GM21717 (cell line): ENCODE measurements at regions not wholly inside any gene's neighbourhood (a gene's known extent, or its start where the extent isn't known, plus 50 kb on each side); places are given as distances from the start of the nearest gene placed in this dataset.

Source experiments
- ATAC-seq: cut with Tn5 transposase; IDR thresholded peaks from one replicate; pipeline ENCODE4 v1.9.1; 2021; ENCODE audit warnings: mild to moderate bottlenecking, moderate library complexity; ENCODE audit not compliant: unreplicated experiment

GRCh38 chr17:77001487-77001886 lies 133.3 kb downstream of the MGAT5B start:
- no peak for ATAC-seq

GRCh38 chr17:77002103-77003045 lies 134.2 kb downstream of the MGAT5B start:
- no peak for ATAC-seq

- no peak for ATAC-seq
These were observed 135.5 kb downstream of the MGAT5B start for GRCh38 chr17:77003699-77004098.

- ATAC-seq, result no peak
These were observed 133.7 kb upstream of the SEC14L1 start for GRCh38 chr17:77006971-77007649.

GRCh38 chr17:77009877-77010276 lies 130.9 kb upstream of the SEC14L1 start:
- no peak for ATAC-seq

- no peak for ATAC-seq
These were observed 130.1 kb upstream of the SEC14L1 start for GRCh38 chr17:77010667-77011066.

GRCh38 chr17:77011173-77012011 lies 129.4 kb upstream of the SEC14L1 start:
- ATAC-seq, result no peak

GRCh38 chr17:77018504-77018903 lies 122.3 kb upstream of the SEC14L1 start:
- ATAC-seq, result no peak

- ATAC-seq, result no peak
These were observed 120.8 kb upstream of the SEC14L1 start for GRCh38 chr17:77019893-77020379.

- no peak for ATAC-seq
These were observed 119.8 kb upstream of the SEC14L1 start for GRCh38 chr17:77020973-77021372.

GRCh38 chr17:77022766-77023165 lies 118.0 kb upstream of the SEC14L1 start:
- no peak for ATAC-seq

GRCh38 chr17:77025781-77026180 lies 115.0 kb upstream of the SEC14L1 start:
- no peak for ATAC-seq

GRCh38 chr17:77027271-77027889 lies 113.4 kb upstream of the SEC14L1 start:
- no peak for ATAC-seq

- ATAC-seq, result no peak
These were observed 111.9 kb upstream of the SEC14L1 start for GRCh38 chr17:77028900-77029299.

GRCh38 chr17:77032929-77033328 lies 107.8 kb upstream of the SEC14L1 start:
- no peak for ATAC-seq

- ATAC-seq, result no peak
These were observed 106.8 kb upstream of the SEC14L1 start for GRCh38 chr17:77033892-77034404.

- no peak for ATAC-seq
These were observed 105.9 kb upstream of the SEC14L1 start for GRCh38 chr17:77034677-77035424.

GRCh38 chr17:77035526-77035925 lies 105.2 kb upstream of the SEC14L1 start:
- ATAC-seq, result no peak

GRCh38 chr17:77036136-77036840 lies 104.5 kb upstream of the SEC14L1 start:
- no peak for ATAC-seq
